Activated effector memory CD4-positive, alpha-beta T cell treated with Interleukin-2 at 50 U/mL for 16 hours (primary cell): ENCODE measurements at regions not wholly inside any gene's neighbourhood (a gene's known extent, or its start where the extent isn't known, plus 50 kb on each side); places are given as distances from the start of the nearest gene placed in this dataset.
"Not testable (repeated sequence)": the region's sequence is repeated elsewhere in the genome, so short reads cannot be mapped to it uniquely, and the experiment has no call there.

Experiments used
- DNase-seq: peaks from one replicate; pipeline ENCODE4 v3.0.0-alpha.2; 2020

DNA sequence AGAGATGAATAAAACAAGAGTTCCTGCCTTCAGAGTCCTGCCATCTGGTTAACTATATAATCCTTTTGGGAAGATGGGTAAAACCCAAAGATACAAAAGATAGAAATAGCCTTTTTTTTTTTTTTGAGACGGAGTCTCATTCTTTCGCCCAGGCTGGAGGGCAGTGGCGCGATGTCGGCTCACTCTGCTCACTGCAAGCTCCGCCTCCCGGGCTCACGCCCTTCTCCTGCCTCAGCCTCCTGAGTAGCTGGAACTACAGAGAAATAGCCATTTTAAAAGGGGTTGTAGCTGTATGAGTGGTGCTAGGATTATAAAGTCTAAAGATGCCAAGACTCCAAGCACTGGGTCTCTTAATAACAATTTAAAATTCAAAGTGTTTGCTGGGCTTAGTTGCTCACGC is 97.2 kb downstream of the KDR start:
- no peak for DNase-seq

DNA sequence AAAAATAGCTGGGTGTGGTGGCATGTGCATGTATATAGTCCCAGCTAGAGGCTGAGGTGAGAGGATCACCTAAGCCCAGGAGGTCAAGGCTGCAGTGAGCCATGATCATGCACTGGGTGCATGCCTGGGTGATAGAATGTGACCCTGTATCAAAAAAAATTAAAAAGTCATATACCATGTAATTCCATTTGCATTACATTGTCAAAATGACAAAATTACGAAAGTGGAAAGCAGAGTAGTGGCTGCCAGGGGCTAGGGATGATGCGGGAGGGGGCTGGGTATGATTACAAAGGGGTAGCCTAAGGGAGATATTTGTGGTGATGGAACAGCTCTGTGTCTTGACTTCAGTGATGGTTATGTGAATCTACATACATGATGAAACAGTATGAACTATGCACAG is 97.8 kb downstream of the KDR start:
- no peak for DNase-seq

DNA sequence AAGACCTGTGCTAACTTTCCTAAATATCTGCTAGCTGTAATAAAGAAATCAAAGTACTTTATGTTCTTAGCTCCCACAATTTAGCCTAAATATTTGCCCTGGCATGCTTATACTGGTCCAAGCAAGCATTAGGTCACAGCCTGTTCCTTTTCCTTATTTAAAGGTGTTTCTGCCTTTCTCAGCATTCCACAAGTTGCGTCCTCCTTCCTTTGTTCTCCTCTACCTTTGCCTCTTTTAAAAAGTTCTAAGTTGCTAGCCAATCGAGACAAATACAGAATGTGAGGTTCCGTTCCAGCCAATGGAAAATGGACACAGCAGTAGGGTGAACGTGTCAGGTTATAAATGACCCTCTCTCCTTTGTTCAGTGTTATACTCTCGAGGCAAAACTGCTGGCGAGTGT is 99.9 kb downstream of the KDR start:
- not testable (repeated sequence) for DNase-seq

GRCh38 chr4:55023030-55023429 is 102.4 kb downstream of the KDR start:
- DNase-seq = no peak

GRCh38 chr4:55021214-55021613 is 104.2 kb downstream of the KDR start:
- DNase-seq = no peak

GRCh38 chr4:55020131-55020530 is 105.3 kb downstream of the KDR start:
- no peak for DNase-seq

GRCh38 chr4:55018978-55019377 is 106.4 kb downstream of the KDR start:
- DNase-seq = no peak

DNA sequence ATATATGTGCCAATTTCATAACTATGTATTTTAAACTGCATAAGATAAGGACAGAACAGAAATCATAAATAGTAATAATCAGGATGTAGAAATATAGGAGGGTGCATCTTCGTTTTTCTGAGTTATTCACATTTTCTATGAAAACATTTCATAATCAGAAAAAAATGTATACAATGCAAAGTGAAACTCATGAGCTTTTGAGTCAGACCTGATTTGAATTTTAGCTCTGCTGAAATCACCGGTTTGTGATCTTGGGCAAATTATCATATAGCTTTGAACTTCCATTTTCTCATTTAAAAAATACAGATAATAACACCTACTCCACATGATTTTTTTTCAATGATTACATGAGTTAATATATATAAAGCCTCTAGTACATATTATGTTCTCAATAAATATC is 106.9 kb downstream of the KDR start:
- DNase-seq = no peak

DNA sequence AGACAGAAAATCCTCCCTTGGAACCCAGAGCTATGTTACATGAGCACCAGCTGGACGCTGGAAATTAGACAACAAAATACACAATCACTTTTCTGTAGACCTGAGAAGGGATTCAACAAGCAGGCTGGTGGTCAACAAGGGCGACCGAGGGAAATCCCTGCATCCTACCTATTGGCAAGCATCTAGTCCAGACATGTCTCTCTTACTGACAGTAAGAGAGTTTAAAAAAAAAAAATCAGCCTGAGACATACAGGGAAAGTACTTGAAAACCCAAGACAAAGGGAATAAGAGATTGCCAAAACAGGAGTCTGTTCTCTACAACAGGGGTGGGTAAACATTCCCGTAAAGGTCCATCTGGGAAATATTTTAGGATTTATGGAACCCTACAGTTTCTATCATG is 108.0 kb downstream of the KDR start:
- DNase-seq = no peak

GRCh38 chr4:55016131-55016530 is 109.3 kb downstream of the KDR start:
- no peak for DNase-seq

DNA sequence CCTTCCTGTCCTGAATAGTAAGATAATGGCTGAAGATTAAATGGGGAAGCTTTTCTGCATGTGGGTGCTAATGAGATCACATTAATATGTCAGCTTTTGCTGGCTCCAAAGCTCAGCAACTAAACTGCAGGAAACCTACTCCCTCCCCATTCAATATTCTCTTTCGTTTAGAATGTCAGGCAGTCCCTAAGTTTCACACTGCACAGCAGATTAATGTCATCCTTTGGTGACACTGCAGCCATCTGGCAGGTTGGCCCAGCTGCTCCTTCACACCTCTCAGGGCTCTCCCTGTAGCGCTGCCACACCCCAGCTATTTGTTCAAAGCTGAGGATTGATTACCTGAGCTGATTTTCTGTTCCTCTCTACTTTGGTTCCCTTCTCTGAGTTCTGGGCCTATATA is 110.5 kb downstream of the KDR start:
- DNase-seq = no peak

- no peak for DNase-seq
Measured at GRCh38 chr4:55013431-55013955, 111.9 kb downstream of the KDR start.

- no peak for DNase-seq
Measured at GRCh38 chr4:55012363-55013230, 112.8 kb downstream of the KDR start.

GRCh38 chr4:55011761-55012160 is 113.6 kb downstream of the KDR start:
- DNase-seq = no peak

- no peak for DNase-seq
Measured at GRCh38 chr4:55010550-55010949, 114.8 kb downstream of the KDR start.

DNA sequence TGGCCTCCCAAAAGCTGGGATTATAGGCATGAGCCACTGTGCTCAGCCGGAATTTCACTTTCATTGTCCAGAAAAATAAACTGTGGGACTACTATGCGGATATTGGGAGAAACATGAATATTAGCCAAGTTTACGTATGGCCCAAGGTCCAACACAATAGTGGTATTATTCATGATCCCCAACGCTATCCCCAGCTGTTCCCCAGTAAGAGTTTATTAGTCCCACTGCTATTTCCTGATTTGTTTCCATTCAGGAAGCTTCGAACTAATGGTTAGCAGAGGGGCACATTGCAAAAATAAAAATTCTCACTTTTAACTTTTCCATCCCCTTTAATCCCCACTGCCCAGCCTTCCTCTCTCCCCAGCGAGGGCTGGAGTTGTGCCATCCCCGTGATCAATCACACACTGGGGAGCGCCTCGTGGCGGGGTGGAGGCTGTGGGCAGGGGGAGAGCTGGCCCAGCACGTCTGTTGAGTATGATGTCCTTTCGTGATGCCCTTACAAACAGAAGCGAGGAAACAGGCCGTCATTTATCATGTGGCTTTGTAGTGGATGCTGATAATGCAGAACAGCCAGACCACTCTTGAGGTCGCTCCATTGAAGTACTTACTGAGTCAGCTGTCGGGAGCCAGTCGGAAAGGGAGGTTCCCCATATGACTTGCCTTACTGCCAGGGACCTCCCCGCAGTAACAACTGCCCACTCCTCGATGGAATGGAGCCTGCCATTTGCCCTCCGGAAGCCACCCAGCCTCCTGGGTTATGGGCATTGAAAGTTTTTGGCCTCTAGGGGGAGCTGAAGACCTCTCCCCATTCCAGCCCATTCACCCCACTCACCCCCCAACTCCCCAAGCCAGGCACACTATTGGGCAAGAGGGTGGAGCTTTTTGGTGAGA is 117.0 kb downstream of the KDR start:
- DNase-seq = no peak

- no peak for DNase-seq
Measured at GRCh38 chr4:55005910-55006309, 119.5 kb downstream of the KDR start.

GRCh38 chr4:55004831-55005230 is 120.6 kb downstream of the KDR start:
- DNase-seq = no peak

DNA sequence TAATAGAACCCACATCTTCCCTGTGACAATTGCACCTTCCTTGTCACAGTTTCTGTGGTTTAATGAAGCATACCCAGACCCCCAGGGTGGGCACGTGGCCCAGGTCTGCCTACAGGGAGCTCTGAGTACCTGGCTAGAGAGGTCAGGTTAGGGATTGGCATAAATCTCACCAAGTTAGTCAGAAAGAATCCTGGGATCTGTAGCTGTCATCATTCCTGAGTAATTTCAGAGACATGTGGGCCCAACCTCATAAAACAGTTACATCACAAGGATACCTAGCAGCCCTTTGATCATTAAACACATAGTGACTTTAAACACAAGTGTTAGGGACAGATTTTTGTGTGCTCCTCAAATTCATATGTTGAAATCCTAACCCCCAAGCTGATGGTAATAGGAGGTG is 123.0 kb downstream of the KDR start:
- DNase-seq = no peak

DNA sequence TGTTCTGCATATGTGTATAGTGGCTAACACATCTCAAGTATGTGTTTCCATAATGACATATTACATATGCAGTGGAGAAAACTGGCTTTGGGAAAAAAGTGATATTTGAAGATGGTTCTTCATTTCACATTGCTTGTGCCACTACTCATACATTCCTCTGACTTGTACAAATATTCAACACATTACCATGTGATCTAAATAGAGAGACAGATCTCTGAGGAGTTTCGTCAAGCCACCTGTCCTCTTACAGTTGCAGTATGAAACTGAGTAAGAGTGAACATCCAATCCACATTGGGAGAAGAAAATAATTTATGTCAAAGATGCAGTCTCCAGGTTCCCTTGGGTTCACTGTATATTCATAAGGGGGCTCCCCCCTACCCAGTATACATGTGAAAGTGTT is 123.9 kb downstream of the KDR start:
- no peak for DNase-seq

- DNase-seq = no peak
Measured at GRCh38 chr4:54999003-54999402, 126.4 kb downstream of the KDR start.

GRCh38 chr4:54993473-54994026 is 131.8 kb downstream of the KDR start:
- DNase-seq = not testable (repeated sequence)

DNA sequence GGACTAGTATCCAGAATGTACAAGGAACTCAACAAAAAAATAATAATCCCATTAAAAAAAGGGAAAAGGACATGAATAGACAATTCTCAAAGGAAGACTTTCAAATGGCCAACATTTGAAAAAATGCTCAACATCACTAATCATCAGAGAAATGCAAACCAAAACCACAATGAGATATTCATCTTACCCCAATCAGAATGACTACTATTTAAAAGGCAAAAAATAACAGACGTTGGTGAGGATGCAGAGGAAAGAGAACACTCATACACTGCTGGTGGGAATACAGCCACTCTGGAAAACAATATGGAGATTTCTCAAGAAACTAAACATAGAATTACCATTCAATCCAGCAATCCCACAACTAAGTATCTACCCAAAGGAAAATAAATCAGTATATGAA is 133.1 kb downstream of the KDR start:
- no peak for DNase-seq

DNA sequence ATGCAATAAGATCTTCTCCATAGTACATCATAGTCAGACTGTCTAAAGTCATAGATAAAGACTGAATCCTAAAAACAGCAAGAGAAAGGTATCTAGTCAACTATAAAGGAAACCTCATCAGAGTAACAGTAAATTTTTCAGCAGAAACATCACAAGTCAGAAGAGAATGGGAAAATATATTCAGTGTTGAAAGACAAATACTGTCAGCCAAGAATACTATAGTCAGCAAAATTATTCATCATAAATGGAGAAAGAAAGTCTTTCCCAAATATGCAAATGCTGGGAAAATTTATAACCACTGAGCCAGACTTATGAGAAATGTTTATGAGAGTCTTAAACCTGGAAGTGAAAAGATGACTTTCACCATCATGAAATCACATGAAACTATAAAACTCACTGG is 136.7 kb downstream of the KDR start:
- no peak for DNase-seq
